ENCODE measurements at regions not wholly inside any gene's neighbourhood (a gene's known extent, or its start where the extent isn't known, plus 50 kb on each side); places are given as distances from the start of the nearest gene placed in this dataset.

GRCh38 chr4:182143086-182143821, 99.9 kb upstream of the TENM3 start:
- no peak for DNase-seq (ENCODE audit: extremely low spot score in 2 of 2)
- H3K4me3 ChIP-seq = peak overlapping the region; percentile 47 to 58
- TF ChIP-seq POLR2AphosphoS5 (IDR thresholded peaks at IDR 0.05; ENCODE audit: insufficient read depth in 1 of 2, low read depth in 1 of 2) = no peak
- TF ChIP-seq CTCF (IDR thresholded peaks at IDR 0.05) = no peak
- no peak for TF ChIP-seq POLR2A (IDR thresholded peaks at IDR 0.05)
- intact Hi-C loops (cut with DNase I) = no loop called here
- H3K4me1 ChIP-seq = peaks cover 23% of the 10 kb centered on the region
- no peaks in the 10 kb centered on the region for H3K36me3 ChIP-seq
- no peak overlapping the region for H3K27ac ChIP-seq
- H3K27me3 ChIP-seq = peaks cover 3% of the 10 kb centered on the region
- H3K9me3 ChIP-seq = no peaks in the 10 kb centered on the region

- intact Hi-C loops (cut with DNase I) = no loop called here
- no peak for DNase-seq (ENCODE audit: extremely low spot score in 2 of 2)
- TF ChIP-seq POLR2A (IDR thresholded peaks at IDR 0.05) = no peak
- TF ChIP-seq POLR2AphosphoS5 (IDR thresholded peaks at IDR 0.05; ENCODE audit: insufficient read depth in 1 of 2, low read depth in 1 of 2) = no peak
- no peak for TF ChIP-seq CTCF (IDR thresholded peaks at IDR 0.05)
- H3K27ac ChIP-seq = no peak overlapping the region
- no peaks in the 10 kb centered on the region for H3K36me3 ChIP-seq
- no peaks in the 10 kb centered on the region for H3K9me3 ChIP-seq
- peaks cover 3% of the 10 kb centered on the region for H3K27me3 ChIP-seq
- H3K4me3 ChIP-seq = peak overlapping the region; percentile 47 to 58
- H3K4me1 ChIP-seq = peaks cover 23% of the 10 kb centered on the region
These were observed 99.2 kb upstream of the TENM3 start for GRCh38 chr4:182143822-182144625.

GRCh38 chr4:182144626-182145333, 98.4 kb upstream of the TENM3 start:
- intact Hi-C loops (cut with DNase I) = no loop called here
- Histone ChIP-seq H3K27ac (no peak overlapping the region), H3K36me3 (no peaks in the 10 kb centered on the region), H3K27me3 (peaks cover 3% of the 10 kb centered on the region), H3K4me3 (peak overlapping the region; percentile 47 to 58), H3K9me3 (no peaks in the 10 kb centered on the region), H3K4me1 (peaks cover 23% of the 10 kb centered on the region)
- DNase-seq (ENCODE audit: extremely low spot score in 2 of 2) = no peak
- no peak for TF ChIP-seq POLR2AphosphoS5 (IDR thresholded peaks at IDR 0.05; ENCODE audit: insufficient read depth in 1 of 2, low read depth in 1 of 2)
- TF ChIP-seq CTCF (IDR thresholded peaks at IDR 0.05) = no peak
- no peak for TF ChIP-seq POLR2A (IDR thresholded peaks at IDR 0.05)

- Histone ChIP-seq H3K4me1 (peaks cover 23% of the 10 kb centered on the region), H3K4me3 (peak overlapping the region; percentile 47 to 58), H3K27ac (no peak overlapping the region), H3K9me3 (no peaks in the 10 kb centered on the region), H3K36me3 (no peaks in the 10 kb centered on the region), H3K27me3 (peaks cover 3% of the 10 kb centered on the region)
- TF ChIP-seq CTCF (IDR thresholded peaks at IDR 0.05) = no peak
- TF ChIP-seq POLR2AphosphoS5 (IDR thresholded peaks at IDR 0.05; ENCODE audit: insufficient read depth in 1 of 2, low read depth in 1 of 2) = no peak
- TF ChIP-seq POLR2A (IDR thresholded peaks at IDR 0.05) = no peak
- no peak for DNase-seq (ENCODE audit: extremely low spot score in 2 of 2)
- intact Hi-C loops (cut with DNase I) = no loop called here
These were observed 97.8 kb upstream of the TENM3 start for GRCh38 chr4:182145334-182145905.

Data from vagina (tissue), 2 donors.